Fibroblast of the conjunctiva (primary cell): ENCODE measurements at regions not wholly inside any gene's neighbourhood (a gene's known extent, or its start where the extent isn't known, plus 50 kb on each side); places are given as distances from the start of the nearest gene placed in this dataset.

Source experiments
- DNase-seq: peaks from one replicate; pipeline ENCODE4 v3.0.0-alpha.2; 2010; ENCODE audit warnings: low read depth

- no peak for DNase-seq
These were observed 128.4 kb upstream of the RAG2 start for GRCh38 chr11:36726420-36726819.

GRCh38 chr11:36724742-36725385 lies 126.8 kb upstream of the RAG2 start:
- no peak for DNase-seq

DNA sequence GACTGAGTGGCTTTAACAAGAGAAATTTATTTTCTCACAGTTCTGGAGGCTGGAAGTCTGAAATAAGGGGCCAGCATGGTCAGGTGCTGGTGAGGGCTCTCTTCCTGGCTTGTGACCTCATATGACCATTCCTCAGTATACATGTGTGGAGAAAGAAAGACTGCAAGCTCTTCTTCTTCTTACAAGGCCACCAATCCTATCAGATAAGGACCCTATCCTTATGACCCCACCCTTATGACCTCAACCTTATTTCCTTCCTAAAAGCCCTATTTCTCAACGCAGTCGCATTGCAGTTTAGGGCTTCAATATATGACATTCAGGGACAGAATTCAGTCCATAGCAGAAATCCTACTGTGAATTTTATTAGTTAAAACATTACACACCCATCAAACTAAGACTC lies 124.4 kb upstream of the RAG2 start:
- no peak for DNase-seq

- no peak for DNase-seq
These were observed 121.5 kb upstream of the RAG2 start for GRCh38 chr11:36719358-36720107.

DNA sequence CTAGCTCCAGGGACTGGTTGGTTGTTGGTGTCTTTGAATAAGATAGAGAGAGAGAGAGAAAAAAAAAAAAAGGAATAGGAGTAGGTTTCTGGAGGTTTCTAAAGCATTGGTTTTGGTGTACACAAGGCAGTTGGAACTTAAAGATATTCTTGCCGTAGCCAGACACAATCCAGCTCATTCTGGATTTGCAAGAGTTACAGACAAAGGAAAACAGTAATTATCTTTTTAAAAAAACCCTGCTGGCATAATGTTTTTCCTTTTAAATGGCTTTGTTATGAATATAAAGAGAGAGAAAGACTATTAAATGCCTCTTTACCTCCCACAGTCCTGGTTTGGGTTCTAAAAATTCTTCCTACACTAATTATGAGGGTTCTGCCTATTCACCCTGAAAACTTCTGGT lies 120.4 kb upstream of the RAG2 start:
- no peak for DNase-seq

GRCh38 chr11:36713715-36714114 lies 115.7 kb upstream of the RAG2 start:
- no peak for DNase-seq

GRCh38 chr11:36711104-36711825 lies 113.2 kb upstream of the RAG2 start:
- no peak for DNase-seq
